ENCODE measurements at regions not wholly inside any gene's neighbourhood (a gene's known extent, or its start where the extent isn't known, plus 50 kb on each side); places are given as distances from the start of the nearest gene placed in this dataset.

GRCh38 chr6:156645097-156645496 lies 132.1 kb upstream of the ARID1B start:
- no peak for TF ChIP-seq ZNF70 (CRISPR knock-in tag; IDR thresholded peaks at IDR 0.05)
- no peak for TF ChIP-seq CSDC2 (CRISPR knock-in tag; IDR thresholded peaks at IDR 0.05)
- no peak for TF ChIP-seq PPARA (CRISPR knock-in tag; IDR thresholded peaks at IDR 0.05; ENCODE audit: borderline replicate concordance)
- TF ChIP-seq TSHZ2 (CRISPR knock-in tag; IDR thresholded peaks at IDR 0.05) = no peak
- TF ChIP-seq ZNF565 (CRISPR knock-in tag; conservative IDR thresholded peaks at IDR 0.05; ENCODE audit: low read depth) = no peak
- no peak for TF ChIP-seq ARNTL (CRISPR knock-in tag; IDR thresholded peaks at IDR 0.05; ENCODE audit: borderline replicate concordance, low read depth)
- TF ChIP-seq ZFP3 (CRISPR knock-in tag; IDR thresholded peaks at IDR 0.05) = no peak
